ENCODE measurements at regions not wholly inside any gene's neighbourhood (a gene's known extent, or its start where the extent isn't known, plus 50 kb on each side); places are given as distances from the start of the nearest gene placed in this dataset.

GRCh38 chr11:38672445-38672844, 2074.4 kb upstream of the RAG2 start:
- Mint-ChIP-seq H3K27me3 (no peaks in the 10 kb centered on the region), H3K9me3 (peaks cover 14% of the 10 kb centered on the region), H3K4me3 (no peak overlapping the region), H3K36me3 (ENCODE audit: low read depth) (no peaks in the 10 kb centered on the region), H3K4me1 (ENCODE audit: low read depth) (no peaks in the 10 kb centered on the region), H3K27ac (no peak overlapping the region)
- CTCF ChIA-PET: no interaction called here
- intact Hi-C loops (cut with micrococcal nuclease): no loop called here
- no peak for TF ChIP-seq CTCF (IDR thresholded peaks at IDR 0.05)
- DNase-seq: no peak
- POLR2A ChIA-PET: no interaction called here
- ATAC-seq: no peak

- intact Hi-C loops (cut with micrococcal nuclease): no loop called here
- H3K4me1 Mint-ChIP-seq (ENCODE audit: low read depth): no peaks in the 10 kb centered on the region
- peaks cover 10% of the 10 kb centered on the region for H3K9me3 Mint-ChIP-seq
- H3K36me3 Mint-ChIP-seq (ENCODE audit: low read depth): no peaks in the 10 kb centered on the region
- no peak overlapping the region for H3K27ac Mint-ChIP-seq
- TF ChIP-seq CTCF (IDR thresholded peaks at IDR 0.05): no peak
- no peak for DNase-seq
- no peaks in the 10 kb centered on the region for H3K27me3 Mint-ChIP-seq
- ChIA-PET CTCF (no interaction called here), POLR2A (no interaction called here)
- H3K4me3 Mint-ChIP-seq: no peak overlapping the region
- ATAC-seq: no peak
Measured at GRCh38 chr11:38667359-38667758, 2069.3 kb upstream of the RAG2 start.

- ATAC-seq (no peak), DNase-seq (no peak)
- no peak for TF ChIP-seq CTCF (IDR thresholded peaks at IDR 0.05)
- ChIA-PET POLR2A (no interaction called here), CTCF (no interaction called here)
- Mint-ChIP-seq H3K4me1 (ENCODE audit: low read depth) (no peaks in the 10 kb centered on the region), H3K27me3 (no peaks in the 10 kb centered on the region), H3K36me3 (ENCODE audit: low read depth) (no peaks in the 10 kb centered on the region), H3K4me3 (no peak overlapping the region), H3K9me3 (peaks cover 3% of the 10 kb centered on the region), H3K27ac (no peak overlapping the region)
- intact Hi-C loops (cut with micrococcal nuclease): no loop called here
Measured at GRCh38 chr11:38648604-38649003, 2050.6 kb upstream of the RAG2 start.

- no peaks in the 10 kb centered on the region for H3K36me3 Mint-ChIP-seq (ENCODE audit: low read depth)
- H3K27me3 Mint-ChIP-seq: no peaks in the 10 kb centered on the region
- no peak overlapping the region for H3K27ac Mint-ChIP-seq
- no peak for ATAC-seq
- ChIA-PET CTCF (no interaction called here), POLR2A (no interaction called here)
- no peak overlapping the region for H3K4me3 Mint-ChIP-seq
- no peaks in the 10 kb centered on the region for H3K4me1 Mint-ChIP-seq (ENCODE audit: low read depth)
- DNase-seq: no peak
- H3K9me3 Mint-ChIP-seq: peaks cover 6% of the 10 kb centered on the region
- intact Hi-C loops (cut with micrococcal nuclease): no loop called here
- no peak for TF ChIP-seq CTCF (IDR thresholded peaks at IDR 0.05)
Measured at GRCh38 chr11:38646382-38646781, 2048.3 kb upstream of the RAG2 start.

- no peak overlapping the region for H3K27ac Mint-ChIP-seq
- POLR2A ChIA-PET: no interaction called here
- no peak for ATAC-seq
Measured at GRCh38 chr11:38640854-38641253, 2042.8 kb upstream of the RAG2 start.

More at GRCh38 chr11:38640854-38641253, 2042.8 kb upstream of the RAG2 start:
- Mint-ChIP-seq H3K27me3 (no peaks in the 10 kb centered on the region), H3K36me3 (ENCODE audit: low read depth) (no peaks in the 10 kb centered on the region), H3K4me3 (no peak overlapping the region), H3K4me1 (ENCODE audit: low read depth) (no peaks in the 10 kb centered on the region), H3K9me3 (peaks cover 14% of the 10 kb centered on the region)
- intact Hi-C loops (cut with micrococcal nuclease): no loop called here
- CTCF ChIA-PET: no interaction called here
- no peak for TF ChIP-seq CTCF (IDR thresholded peaks at IDR 0.05)
- DNase-seq: no peak

Data from activated CD8-positive, alpha-beta T cell treated with anti-CD3 and anti-CD28 coated beads for 36 hours (primary cell).